Osteocyte (in vitro differentiated cells): ENCODE measurements at regions not wholly inside any gene's neighbourhood (a gene's known extent, or its start where the extent isn't known, plus 50 kb on each side); places are given as distances from the start of the nearest gene placed in this dataset.

Experiments
- DNase-seq: peaks from one replicate; pipeline ENCODE4 v3.0.0; 2021; ENCODE audit warnings: mixed read lengths; ENCODE audit not compliant: unreplicated experiment; ENCODE audit errors: extremely low spot score
- H3K27ac Mint-ChIP-seq: one replicate; pipeline ENCODE4 v1.8.0; 2021; ENCODE audit warnings: mild to moderate bottlenecking, mixed read lengths; ENCODE audit not compliant: unreplicated experiment
- H3K27me3 Mint-ChIP-seq: one replicate; pipeline ENCODE4 v1.8.0; 2021; ENCODE audit warnings: mixed read lengths; ENCODE audit not compliant: unreplicated experiment
- H3K36me3 Mint-ChIP-seq: one replicate; pipeline ENCODE4 v1.8.0; 2021; ENCODE audit warnings: mixed read lengths; ENCODE audit not compliant: unreplicated experiment
- H3K4me1 Mint-ChIP-seq: one replicate; pipeline ENCODE4 v1.8.0; 2021; ENCODE audit warnings: mixed read lengths; ENCODE audit not compliant: unreplicated experiment
- H3K4me3 Mint-ChIP-seq: one replicate; pipeline ENCODE4 v1.8.0; 2021; ENCODE audit warnings: mild to moderate bottlenecking, moderate library complexity, mixed read lengths; ENCODE audit not compliant: unreplicated experiment
- H3K9me3 Mint-ChIP-seq: one replicate; pipeline ENCODE4 v1.8.0; 2021; ENCODE audit warnings: mixed read lengths; ENCODE audit not compliant: unreplicated experiment
- CTCF ChIP-seq: fragments of 200-600 bp; sonication (generic); IDR thresholded peaks from 2 replicates; pipeline ENCODE4 v1.5.0; 2021; ENCODE audit warnings: antibody characterized with exemption, mild to moderate bottlenecking, moderate library complexity

DNA sequence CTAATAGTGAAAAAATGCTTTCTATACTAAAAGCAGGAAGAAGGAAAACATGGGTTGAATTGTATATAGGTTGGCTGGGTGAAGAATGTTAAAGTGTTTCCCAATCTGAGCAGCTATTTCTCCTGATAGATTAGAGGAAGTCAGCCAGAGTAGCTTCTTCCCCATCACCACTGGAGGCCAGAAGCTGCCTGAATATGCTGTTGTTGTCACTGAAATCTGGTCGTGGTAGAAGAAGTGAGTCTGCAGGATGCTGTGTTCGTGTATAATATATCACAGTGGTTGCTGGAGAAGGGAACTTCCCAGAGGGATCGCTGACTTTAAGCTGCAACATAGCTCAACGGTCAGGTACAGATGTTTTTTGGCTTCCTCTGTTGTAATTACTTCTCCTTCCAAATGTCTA, 247.5 kb upstream of the LRATD1 start:
- DNase-seq: no peak
- no peaks in the 10 kb centered on the region for H3K9me3 Mint-ChIP-seq
- no peaks in the 10 kb centered on the region for H3K27me3 Mint-ChIP-seq
- H3K4me3 Mint-ChIP-seq: no peak overlapping the region
- TF ChIP-seq CTCF: no peak
- H3K36me3 Mint-ChIP-seq: no peaks in the 10 kb centered on the region
- no peaks in the 10 kb centered on the region for H3K4me1 Mint-ChIP-seq
- no peak overlapping the region for H3K27ac Mint-ChIP-seq

DNA sequence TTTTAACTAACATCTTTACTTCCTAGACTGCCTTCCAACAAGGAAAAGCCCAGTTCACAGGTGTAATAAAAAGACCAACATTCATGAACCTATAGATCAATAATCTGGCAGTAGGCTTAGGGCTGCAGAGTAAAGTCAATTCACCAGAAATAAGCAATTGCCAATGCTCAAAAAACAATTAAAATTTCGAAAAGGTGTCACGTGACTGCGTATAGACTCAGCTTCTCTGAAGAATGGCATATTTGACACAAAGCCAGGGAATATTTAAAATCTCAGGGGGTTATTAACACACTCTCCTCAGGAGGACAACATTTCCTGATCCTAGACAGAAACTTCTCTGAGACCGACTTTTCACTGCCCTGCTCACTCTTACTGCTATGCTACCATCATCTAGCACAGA, 245.2 kb upstream of the LRATD1 start:
- no peak overlapping the region for H3K27ac Mint-ChIP-seq
- no peak overlapping the region for H3K4me3 Mint-ChIP-seq
- DNase-seq: no peak
- H3K27me3 Mint-ChIP-seq: no peaks in the 10 kb centered on the region
- no peaks in the 10 kb centered on the region for H3K4me1 Mint-ChIP-seq
- no peaks in the 10 kb centered on the region for H3K9me3 Mint-ChIP-seq
- TF ChIP-seq CTCF: no peak
- H3K36me3 Mint-ChIP-seq: no peaks in the 10 kb centered on the region

DNA sequence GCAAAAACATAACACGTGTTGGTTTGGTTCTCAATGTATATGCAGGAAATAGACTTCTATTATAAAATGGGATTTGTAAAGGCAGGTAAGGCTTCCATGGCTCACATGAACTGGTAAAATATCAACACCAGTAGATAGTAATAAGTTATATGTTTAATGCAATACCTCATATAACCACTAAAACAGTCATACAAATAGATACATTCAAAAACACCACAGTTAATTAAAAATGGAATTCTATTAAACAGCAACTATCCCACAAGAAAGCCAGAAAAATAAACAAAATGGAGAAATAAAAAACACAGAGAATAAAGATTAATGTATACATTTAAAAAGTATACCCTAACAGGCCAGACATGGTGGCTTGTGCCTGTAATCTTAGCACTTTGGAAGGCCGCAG, 243.8 kb upstream of the LRATD1 start:
- Mint-ChIP-seq H3K4me1 (no peaks in the 10 kb centered on the region), H3K4me3 (no peak overlapping the region), H3K36me3 (no peaks in the 10 kb centered on the region), H3K27me3 (no peaks in the 10 kb centered on the region), H3K27ac (no peak overlapping the region), H3K9me3 (no peaks in the 10 kb centered on the region)
- TF ChIP-seq CTCF: no peak
- no peak for DNase-seq

- no peaks in the 10 kb centered on the region for H3K4me1 Mint-ChIP-seq
- H3K9me3 Mint-ChIP-seq: no peaks in the 10 kb centered on the region
- no peak for DNase-seq
- H3K36me3 Mint-ChIP-seq: no peaks in the 10 kb centered on the region
- no peaks in the 10 kb centered on the region for H3K27me3 Mint-ChIP-seq
- no peak overlapping the region for H3K27ac Mint-ChIP-seq
- H3K4me3 Mint-ChIP-seq: no peak overlapping the region
- TF ChIP-seq CTCF: no peak
Measured at GRCh38 chr2:14396533-14397083, 235.9 kb upstream of the LRATD1 start.

- Mint-ChIP-seq H3K27me3 (no peaks in the 10 kb centered on the region), H3K27ac (no peak overlapping the region), H3K4me1 (no peaks in the 10 kb centered on the region), H3K9me3 (no peaks in the 10 kb centered on the region), H3K36me3 (no peaks in the 10 kb centered on the region), H3K4me3 (no peak overlapping the region)
- TF ChIP-seq CTCF: no peak
- DNase-seq: no peak
Measured at GRCh38 chr2:14398641-14399040, 233.9 kb upstream of the LRATD1 start.
